Esophagus muscularis mucosa (tissue), 4 donors: ENCODE measurements at regions not wholly inside any gene's neighbourhood (a gene's known extent, or its start where the extent isn't known, plus 50 kb on each side); places are given as distances from the start of the nearest gene placed in this dataset.

Source experiments
- DNase-seq: peaks from one replicate; pipeline ENCODE4 v3.0.0-alpha.2; 2017; ENCODE audit errors: extremely low spot score
- H3K27ac ChIP-seq, 4 donors: fragments of 200-600 bp; sonication (generic); replicated peaks in 1 of 4; 1 replicate in 3 of 4; 2 replicates in 1 of 4; pipeline ENCODE4 v1.5.1; 2016 to 2019; ENCODE audit warnings: mild to moderate bottlenecking in 1 of 4
- H3K27me3 ChIP-seq, 4 donors: fragments of 200-600 bp; sonication (generic); one replicate each; pipeline versions ENCODE4 v1.5.1 to v1.6.0; 2016 to 2019
- H3K36me3 ChIP-seq, 4 donors: fragments of 200-600 bp; sonication (generic); one replicate each; pipeline ENCODE4 v1.5.1; 2016 to 2019
- H3K4me1 ChIP-seq, 4 donors: fragments of 200-600 bp; sonication (generic); one replicate each; pipeline ENCODE4 v1.5.1; 2016 to 2019
- H3K4me3 ChIP-seq, 4 donors: fragments of 200-600 bp; sonication (generic); 1 replicate in 2 of 4; 2 replicates in 2 of 4; pipeline ENCODE4 v1.5.1; 2016 to 2019; ENCODE audit warnings: mild to moderate bottlenecking in 4 of 4, moderate library complexity in 1 of 4
- H3K9me3 ChIP-seq, 4 donors: fragments of 200-600 bp; sonication (generic); 1 replicate in 3 of 4; 2 replicates in 1 of 4; pipeline ENCODE4 v1.5.1; 2016 to 2019
- CTCF ChIP-seq, 3 experiments: fragments of 200-600 bp in 2 of 3; fragments of 450-650 bp in 1 of 3; sonication (generic) in 2 of 3; IDR thresholded peaks; one replicate each; pipeline ENCODE4 v1.5.1; 2017 to 2019; ENCODE audit warnings: antibody characterized with exemption in 3 of 3, mild to moderate bottlenecking in 2 of 3, moderate library complexity in 1 of 3
- EP300 ChIP-seq: sonication (generic); formaldehyde crosslinking; IDR thresholded peaks from one replicate; pipeline ENCODE4 v1.6.1; 2017; ENCODE audit warnings: antibody characterized with exemption
- POLR2A ChIP-seq: fragments of 450-650 bp; IDR thresholded peaks from one replicate; pipeline ENCODE4 v1.6.1; 2017; ENCODE audit warnings: antibody characterized with exemption, moderate library complexity, mild to moderate bottlenecking, low read depth
- POLR2AphosphoS5 ChIP-seq, 2 donors: sonication (generic); formaldehyde crosslinking; IDR thresholded peaks; one replicate each; pipeline ENCODE4 v1.6.1; 2017; ENCODE audit warnings: antibody characterized with exemption in 2 of 2
- WGBS: methylation state at CpG from one replicate; pipeline ENCODE4 v1.1.5; 2018; 5-methylcytosine and 5-hydroxymethylcytosine counted together
- intact Hi-C: fragments of 100-400 bp; cut with DNase I; formaldehyde crosslinking; loops from one replicate; pipeline ENCODE4 v1.15.1; 2023

DNA sequence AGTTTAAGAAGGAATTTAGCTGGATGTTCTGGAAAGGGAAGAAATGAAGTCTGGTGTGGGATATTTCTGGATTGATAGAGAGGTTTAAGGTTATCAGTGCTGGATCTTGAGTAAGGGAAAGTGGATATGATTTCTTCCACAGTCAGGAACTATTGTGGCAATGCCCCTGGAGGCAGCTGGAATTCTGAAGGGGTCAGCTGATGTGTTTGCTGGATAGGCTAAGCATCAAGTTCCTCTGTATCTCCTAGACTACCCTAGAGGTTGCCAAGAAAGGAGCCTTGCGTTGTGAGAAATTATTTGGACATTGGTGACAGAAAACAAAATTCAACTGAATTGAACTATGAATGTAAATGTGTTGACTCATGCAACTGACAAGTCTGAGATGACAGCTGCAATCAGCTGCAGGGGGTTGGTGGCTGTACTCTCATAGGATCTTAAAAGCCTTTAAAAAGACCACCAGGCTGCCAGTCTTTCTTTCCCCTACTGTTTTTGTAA, 244.4 kb downstream of the ATXN7L3B start:
- Histone ChIP-seq H3K9me3 (no peaks in the 10 kb centered on the region), H3K36me3 (no peaks in the 10 kb centered on the region), H3K27me3 (no peaks in the 10 kb centered on the region), H3K4me1 (no peaks in the 10 kb centered on the region), H3K27ac (no peak overlapping the region), H3K4me3 (no peak overlapping the region)
- intact Hi-C loops, result no loop called here
- TF ChIP-seq CTCF (IDR thresholded peaks at IDR 0.05), result no peak
- no peak for TF ChIP-seq POLR2A
- no peak for TF ChIP-seq EP300
- TF ChIP-seq POLR2AphosphoS5 (IDR thresholded peaks at IDR 0.05), result no peak
- WGBS, result 77% methylated on average over 1 of the region's 1 CpG
- no peak for DNase-seq

- no peak overlapping the region for H3K4me3 ChIP-seq
- no peaks in the 10 kb centered on the region for H3K4me1 ChIP-seq
- H3K36me3 ChIP-seq, result no peaks in the 10 kb centered on the region
- DNase-seq, result no peak
- WGBS, result 75% methylated on average over 6 of the region's 6 CpGs
- intact Hi-C loops, result no loop called here
- no peak overlapping the region for H3K27ac ChIP-seq
- no peaks in the 10 kb centered on the region for H3K9me3 ChIP-seq
- H3K27me3 ChIP-seq, result no peaks in the 10 kb centered on the region
- TF ChIP-seq POLR2AphosphoS5 (IDR thresholded peaks at IDR 0.05) (no peak), POLR2A (no peak), CTCF (IDR thresholded peaks at IDR 0.05) (no peak), EP300 (no peak)
These were observed 253.3 kb downstream of the ATXN7L3B start for GRCh38 chr12:74790931-74791330.

GRCh38 chr12:74791365-74791764, 253.7 kb downstream of the ATXN7L3B start:
- WGBS, result 51% methylated on average over 1 of the region's 1 CpG
- Histone ChIP-seq H3K36me3 (no peaks in the 10 kb centered on the region), H3K27me3 (no peaks in the 10 kb centered on the region), H3K4me1 (no peaks in the 10 kb centered on the region), H3K27ac (no peak overlapping the region), H3K4me3 (no peak overlapping the region), H3K9me3 (no peaks in the 10 kb centered on the region)
- DNase-seq, result no peak
- intact Hi-C loops, result no loop called here
- TF ChIP-seq EP300 (no peak), CTCF (IDR thresholded peaks at IDR 0.05) (no peak), POLR2AphosphoS5 (IDR thresholded peaks at IDR 0.05) (no peak), POLR2A (no peak)

GRCh38 chr12:74794522-74794921, 256.9 kb downstream of the ATXN7L3B start:
- no peak overlapping the region for H3K27ac ChIP-seq
- H3K9me3 ChIP-seq, result no peaks in the 10 kb centered on the region
- no peaks in the 10 kb centered on the region for H3K4me1 ChIP-seq
- TF ChIP-seq POLR2A (no peak), POLR2AphosphoS5 (IDR thresholded peaks at IDR 0.05) (no peak)
- no peak for DNase-seq
- H3K27me3 ChIP-seq, result no peaks in the 10 kb centered on the region
- intact Hi-C loops, result no loop called here
- 80% methylated on average over 4 of the region's 4 CpGs for WGBS
- H3K4me3 ChIP-seq, result no peak overlapping the region
- no peaks in the 10 kb centered on the region for H3K36me3 ChIP-seq

- Histone ChIP-seq H3K27ac (no peak overlapping the region), H3K4me1 (no peaks in the 10 kb centered on the region), H3K36me3 (no peaks in the 10 kb centered on the region), H3K4me3 (no peak overlapping the region), H3K9me3 (no peaks in the 10 kb centered on the region), H3K27me3 (no peaks in the 10 kb centered on the region)
- 67% methylated on average over 2 of the region's 2 CpGs for WGBS
- intact Hi-C loops, result no loop called here
- TF ChIP-seq CTCF (IDR thresholded peaks at IDR 0.05), result no peak
- TF ChIP-seq POLR2A, result no peak
- no peak for TF ChIP-seq EP300
- no peak for TF ChIP-seq POLR2AphosphoS5 (IDR thresholded peaks at IDR 0.05)
- no peak for DNase-seq
These were observed 264.0 kb downstream of the ATXN7L3B start for GRCh38 chr12:74801625-74802024.
